ENCODE measurements at regions not wholly inside any gene's neighbourhood (a gene's known extent, or its start where the extent isn't known, plus 50 kb on each side); places are given as distances from the start of the nearest gene placed in this dataset.
"Not testable (repeated sequence)": the region's sequence is repeated elsewhere in the genome, so short reads cannot be mapped to it uniquely, and the experiment has no call there.

- not testable (repeated sequence) for H3K4me3 Mint-ChIP-seq; H3K36me3 Mint-ChIP-seq (ENCODE audit: low read depth); H3K9me3 Mint-ChIP-seq
Measured at GRCh38 chr3:197459571-197459970, 96.2 kb downstream of the BDH1 start.

DNA sequence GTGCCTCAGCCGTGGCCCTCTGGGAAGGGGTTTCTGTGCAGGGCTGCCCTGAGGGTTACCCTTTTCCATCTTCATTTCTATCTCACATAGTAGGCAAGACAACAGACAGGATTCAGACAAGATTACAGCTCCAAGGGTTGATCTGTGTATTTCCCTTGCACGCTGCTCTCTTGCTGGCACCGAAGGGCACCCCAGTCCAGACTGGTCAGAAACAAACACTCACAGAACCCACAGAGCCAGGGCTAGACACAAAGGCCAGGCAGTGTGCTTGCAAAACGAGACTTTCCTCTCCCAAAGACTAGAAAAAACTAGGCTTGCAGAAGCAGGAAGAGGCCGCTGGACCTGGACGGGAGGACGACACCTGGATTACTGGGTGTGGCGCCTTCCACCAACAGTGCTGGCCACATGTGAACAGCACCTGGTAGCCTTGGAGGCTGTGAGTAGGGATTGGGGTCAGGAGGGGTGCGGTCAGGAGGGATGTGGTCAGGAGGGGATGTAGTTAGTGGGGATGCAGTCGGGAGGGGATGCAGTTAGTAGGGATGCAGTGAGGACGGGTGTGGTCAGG is 96.8 kb downstream of the BDH1 start:
- no peak overlapping the region for H3K27ac Mint-ChIP-seq
- intact Hi-C loops (cut with micrococcal nuclease), result no loop called here
- peaks cover 36% of the 10 kb centered on the region for H3K27me3 Mint-ChIP-seq
- H3K36me3 Mint-ChIP-seq (ENCODE audit: low read depth), result peaks cover 7% of the 10 kb centered on the region
- no peak overlapping the region for H3K4me3 Mint-ChIP-seq
- H3K4me1 Mint-ChIP-seq (ENCODE audit: low read depth), result peaks cover 20% of the 10 kb centered on the region
- H3K9me3 Mint-ChIP-seq, result no peaks in the 10 kb centered on the region

More at GRCh38 chr3:197459571-197459970, 96.2 kb downstream of the BDH1 start:
- H3K27ac Mint-ChIP-seq; intact Hi-C loops (cut with micrococcal nuclease): not testable (repeated sequence)
- H3K4me1 Mint-ChIP-seq (ENCODE audit: low read depth), result peaks cover 20% of the 10 kb centered on the region
- peaks cover 39% of the 10 kb centered on the region for H3K27me3 Mint-ChIP-seq

GRCh38 chr3:197458179-197458707 is 97.5 kb downstream of the BDH1 start:
- no peak overlapping the region for H3K4me3 Mint-ChIP-seq
- H3K27me3 Mint-ChIP-seq, result peaks cover 33% of the 10 kb centered on the region
- H3K36me3 Mint-ChIP-seq (ENCODE audit: low read depth), result peaks cover 7% of the 10 kb centered on the region
- peaks cover 20% of the 10 kb centered on the region for H3K4me1 Mint-ChIP-seq (ENCODE audit: low read depth)
- H3K9me3 Mint-ChIP-seq, result no peaks in the 10 kb centered on the region
- intact Hi-C loops (cut with micrococcal nuclease), result no loop called here
- H3K27ac Mint-ChIP-seq, result no peak overlapping the region

DNA sequence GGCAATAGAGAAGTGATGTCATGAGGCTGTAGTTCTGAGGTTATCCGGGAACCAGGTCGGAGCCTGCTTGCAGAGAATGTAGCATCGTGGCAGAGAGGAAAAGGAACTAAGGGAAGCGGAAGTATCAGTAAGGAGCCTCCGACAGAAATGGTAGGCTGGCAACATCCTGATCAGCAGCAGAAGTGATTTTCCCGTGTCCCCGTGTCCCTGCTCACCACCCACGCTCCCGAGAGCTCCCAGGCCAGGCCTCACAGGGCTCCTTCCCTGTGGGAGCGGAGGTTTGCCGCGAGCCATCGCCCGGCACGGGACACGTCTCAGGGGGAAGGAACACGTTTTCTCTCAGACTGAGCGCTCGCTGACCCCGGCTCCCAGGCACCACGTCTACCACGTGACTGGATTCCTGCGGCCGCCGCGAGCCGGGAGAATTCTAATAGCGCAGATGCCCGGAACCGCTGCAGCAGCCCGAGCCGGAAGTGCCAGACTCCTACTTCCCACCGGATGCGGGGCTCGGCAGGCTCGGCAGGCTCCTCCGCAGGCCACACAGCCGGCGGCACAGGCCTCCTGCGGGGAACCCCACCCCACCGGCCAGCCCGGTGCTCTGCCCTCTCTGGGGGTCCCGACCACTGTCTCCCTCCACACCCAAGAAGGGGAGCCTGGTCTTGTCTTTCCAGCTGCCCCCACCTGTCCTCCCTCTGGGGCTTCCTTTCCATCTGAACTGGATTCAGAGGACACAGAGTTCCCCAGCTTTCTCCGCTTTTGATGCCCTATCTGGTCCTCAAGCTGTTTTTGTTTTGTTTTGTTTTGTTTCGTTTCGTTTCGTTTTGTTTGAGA is 99.3 kb downstream of the BDH1 start:
- Mint-ChIP-seq H3K4me3 (peak overlapping the region; percentile 78), H3K9me3 (no peaks in the 10 kb centered on the region), H3K36me3 (ENCODE audit: low read depth) (peaks cover 7% of the 10 kb centered on the region), H3K27ac (peak overlapping the region; percentile 89), H3K4me1 (ENCODE audit: low read depth) (peaks cover 20% of the 10 kb centered on the region), H3K27me3 (peaks cover 29% of the 10 kb centered on the region)
- intact Hi-C loops (cut with micrococcal nuclease), result no loop called here

DNA sequence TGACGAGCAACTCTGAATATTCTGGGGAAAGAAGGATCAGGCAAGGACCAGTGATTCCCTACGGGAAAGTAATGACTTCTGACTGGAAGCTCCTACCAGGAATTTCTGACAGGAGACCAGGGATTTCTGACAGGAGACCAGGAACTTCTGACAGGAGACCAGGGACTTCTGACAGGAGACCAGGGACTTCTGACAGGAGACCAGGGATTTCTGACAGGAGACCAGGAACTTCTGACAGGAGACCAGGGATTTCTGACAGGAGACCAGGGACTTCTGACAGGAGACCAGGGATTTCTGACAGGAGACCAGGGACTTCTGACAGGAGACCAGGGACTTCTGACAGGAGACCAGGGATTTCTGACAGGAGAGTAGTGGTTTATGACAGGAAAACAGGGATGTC is 100.9 kb downstream of the BDH1 start:
- intact Hi-C loops (cut with micrococcal nuclease); H3K9me3 Mint-ChIP-seq; H3K4me3 Mint-ChIP-seq; H3K27ac Mint-ChIP-seq; H3K36me3 Mint-ChIP-seq (ENCODE audit: low read depth): not testable (repeated sequence)
- peaks cover 20% of the 10 kb centered on the region for H3K4me1 Mint-ChIP-seq (ENCODE audit: low read depth)
- peaks cover 30% of the 10 kb centered on the region for H3K27me3 Mint-ChIP-seq

GRCh38 chr3:197454014-197454413 is 101.8 kb downstream of the BDH1 start:
- no peaks in the 10 kb centered on the region for H3K9me3 Mint-ChIP-seq
- H3K27ac Mint-ChIP-seq, result no peak overlapping the region
- H3K4me3 Mint-ChIP-seq, result no peak overlapping the region
- peaks cover 7% of the 10 kb centered on the region for H3K36me3 Mint-ChIP-seq (ENCODE audit: low read depth)
- intact Hi-C loops (cut with micrococcal nuclease), result no loop called here
- peaks cover 33% of the 10 kb centered on the region for H3K27me3 Mint-ChIP-seq
- H3K4me1 Mint-ChIP-seq (ENCODE audit: low read depth), result peaks cover 20% of the 10 kb centered on the region

- no peak overlapping the region for H3K27ac Mint-ChIP-seq
- peaks cover 7% of the 10 kb centered on the region for H3K4me1 Mint-ChIP-seq (ENCODE audit: low read depth)
- H3K9me3 Mint-ChIP-seq, result no peaks in the 10 kb centered on the region
- peaks cover 29% of the 10 kb centered on the region for H3K27me3 Mint-ChIP-seq
- H3K36me3 Mint-ChIP-seq (ENCODE audit: low read depth), result no peaks in the 10 kb centered on the region
- no peak overlapping the region for H3K4me3 Mint-ChIP-seq
- intact Hi-C loops (cut with micrococcal nuclease), result no loop called here
Measured at GRCh38 chr3:197450810-197451209, 105.0 kb downstream of the BDH1 start.

- intact Hi-C loops (cut with micrococcal nuclease), result no loop called here
- Mint-ChIP-seq H3K27me3 (peaks cover 24% of the 10 kb centered on the region), H3K9me3 (no peaks in the 10 kb centered on the region), H3K27ac (no peak overlapping the region), H3K4me3 (no peak overlapping the region), H3K4me1 (ENCODE audit: low read depth) (peaks cover 2% of the 10 kb centered on the region), H3K36me3 (ENCODE audit: low read depth) (no peaks in the 10 kb centered on the region)
Measured at GRCh38 chr3:197450308-197450707, 105.5 kb downstream of the BDH1 start.

GRCh38 chr3:197449181-197449580 is 106.6 kb downstream of the BDH1 start:
- H3K4me3 Mint-ChIP-seq; H3K27ac Mint-ChIP-seq; H3K4me1 Mint-ChIP-seq (ENCODE audit: low read depth); H3K9me3 Mint-ChIP-seq; H3K36me3 Mint-ChIP-seq (ENCODE audit: low read depth); intact Hi-C loops (cut with micrococcal nuclease): not testable (repeated sequence)
- H3K27me3 Mint-ChIP-seq, result peaks cover 19% of the 10 kb centered on the region

DNA sequence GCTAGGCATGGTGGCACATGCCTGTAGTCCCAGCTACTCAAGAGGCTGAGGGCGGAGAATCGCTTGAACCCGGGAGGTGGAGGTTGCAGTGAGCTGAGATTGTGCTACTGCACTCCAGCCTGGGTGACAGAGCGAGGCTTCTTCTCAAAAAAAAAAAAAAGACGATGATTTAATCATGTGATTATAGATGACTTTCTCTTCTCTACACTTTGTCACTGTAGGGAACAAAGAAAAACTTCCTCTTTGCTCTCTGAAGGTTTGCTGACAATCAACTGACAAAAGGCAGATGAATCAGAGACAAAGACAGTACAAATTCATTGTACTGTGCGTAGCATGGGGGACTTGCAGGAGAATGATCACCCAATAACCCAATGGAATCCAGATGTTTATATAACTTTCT is 108.0 kb downstream of the BDH1 start:
- intact Hi-C loops (cut with micrococcal nuclease); H3K36me3 Mint-ChIP-seq (ENCODE audit: low read depth); H3K4me3 Mint-ChIP-seq; H3K9me3 Mint-ChIP-seq; H3K4me1 Mint-ChIP-seq (ENCODE audit: low read depth): not testable (repeated sequence)
- Mint-ChIP-seq H3K27ac (peak overlapping the region; percentile 21), H3K27me3 (peaks cover 19% of the 10 kb centered on the region)

- Mint-ChIP-seq H3K36me3 (ENCODE audit: low read depth) (no peaks in the 10 kb centered on the region), H3K4me3 (no peak overlapping the region), H3K27ac (no peak overlapping the region), H3K9me3 (no peaks in the 10 kb centered on the region), H3K4me1 (ENCODE audit: low read depth) (no peaks in the 10 kb centered on the region), H3K27me3 (peaks cover 17% of the 10 kb centered on the region)
- intact Hi-C loops (cut with micrococcal nuclease), result no loop called here
Measured at GRCh38 chr3:197447057-197447456, 108.7 kb downstream of the BDH1 start.

DNA sequence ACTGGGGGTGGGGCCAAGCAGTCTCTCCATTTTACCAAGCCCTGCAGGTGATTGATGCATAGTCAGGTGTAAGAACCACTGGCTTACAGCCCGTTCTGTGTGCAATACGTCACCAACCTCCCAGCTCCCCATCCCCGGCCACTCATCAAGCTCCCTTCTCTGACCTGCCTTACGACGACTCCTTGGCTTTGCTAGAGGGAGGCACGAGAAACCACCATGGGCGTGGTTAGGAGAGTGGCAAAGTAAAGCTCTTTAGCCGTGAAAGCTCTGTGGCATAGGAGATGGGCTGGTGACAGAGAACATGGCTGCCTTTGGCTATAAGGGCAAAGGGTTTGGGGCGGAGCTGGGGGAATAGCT is 109.1 kb downstream of the BDH1 start:
- intact Hi-C loops (cut with micrococcal nuclease), result no loop called here
- no peaks in the 10 kb centered on the region for H3K9me3 Mint-ChIP-seq
- no peak overlapping the region for H3K27ac Mint-ChIP-seq
- no peak overlapping the region for H3K4me3 Mint-ChIP-seq
- H3K36me3 Mint-ChIP-seq (ENCODE audit: low read depth), result no peaks in the 10 kb centered on the region
- no peaks in the 10 kb centered on the region for H3K4me1 Mint-ChIP-seq (ENCODE audit: low read depth)
- peaks cover 21% of the 10 kb centered on the region for H3K27me3 Mint-ChIP-seq

DNA sequence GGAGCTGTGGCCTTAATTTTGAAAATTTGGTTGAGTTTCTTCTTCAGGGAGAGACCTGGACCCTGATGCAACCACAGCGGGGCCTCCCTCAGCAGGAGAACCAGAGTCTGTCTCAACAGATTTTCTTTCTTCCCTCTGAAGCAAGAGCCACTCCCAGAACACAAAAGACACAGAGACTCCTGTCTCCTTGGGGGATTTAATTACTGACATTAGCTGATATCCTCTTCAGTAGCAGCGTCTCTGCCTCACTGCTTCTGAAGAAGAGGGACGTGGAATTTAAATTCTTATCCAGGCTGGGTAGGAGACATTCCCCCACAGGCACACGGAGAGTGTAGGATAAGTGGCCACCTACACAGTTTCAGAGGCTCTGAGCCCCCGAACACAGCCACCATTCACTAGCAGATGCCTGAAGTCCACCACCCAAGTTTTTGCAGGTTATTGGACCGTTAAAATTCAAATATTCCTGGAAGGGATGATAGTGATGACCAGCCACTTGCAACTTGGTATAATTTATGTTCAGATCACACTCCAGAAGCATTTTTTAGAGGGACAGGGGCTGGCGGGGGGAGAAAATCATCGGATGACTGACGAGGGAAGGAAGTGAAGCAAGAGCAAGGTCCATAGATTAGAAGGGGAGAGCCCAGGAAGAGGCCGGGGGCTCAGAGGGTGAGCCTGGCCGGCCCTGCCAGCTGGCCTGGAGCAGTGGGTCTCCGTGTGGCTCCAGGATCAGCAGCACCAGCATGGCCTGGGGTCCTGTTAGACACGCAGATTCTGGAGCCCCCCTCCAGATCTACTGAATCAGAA is 109.7 kb downstream of the BDH1 start:
- no peaks in the 10 kb centered on the region for H3K9me3 Mint-ChIP-seq
- H3K27ac Mint-ChIP-seq, result no peak overlapping the region
- no peaks in the 10 kb centered on the region for H3K36me3 Mint-ChIP-seq (ENCODE audit: low read depth)
- no peak overlapping the region for H3K4me3 Mint-ChIP-seq
- intact Hi-C loops (cut with micrococcal nuclease), result no loop called here
- peaks cover 23% of the 10 kb centered on the region for H3K27me3 Mint-ChIP-seq
- H3K4me1 Mint-ChIP-seq (ENCODE audit: low read depth), result no peaks in the 10 kb centered on the region

- intact Hi-C loops (cut with micrococcal nuclease), result no loop called here
- H3K9me3 Mint-ChIP-seq, result no peaks in the 10 kb centered on the region
- H3K27me3 Mint-ChIP-seq, result peaks cover 21% of the 10 kb centered on the region
- H3K4me3 Mint-ChIP-seq, result no peak overlapping the region
- H3K36me3 Mint-ChIP-seq (ENCODE audit: low read depth), result no peaks in the 10 kb centered on the region
- no peak overlapping the region for H3K27ac Mint-ChIP-seq
- H3K4me1 Mint-ChIP-seq (ENCODE audit: low read depth), result no peaks in the 10 kb centered on the region
Measured at GRCh38 chr3:197444793-197445379, 110.9 kb downstream of the BDH1 start.

All from dendritic cell treated with granulocyte-macrophage colony-stimulating factor and Interleukin-4, amounts not matched to agents 40 ng/mL and 50 ng/mL, for 4 days (primary cell).